ENCODE measurements at regions not wholly inside any gene's neighbourhood (a gene's known extent, or its start where the extent isn't known, plus 50 kb on each side); places are given as distances from the start of the nearest gene placed in this dataset.

DNA sequence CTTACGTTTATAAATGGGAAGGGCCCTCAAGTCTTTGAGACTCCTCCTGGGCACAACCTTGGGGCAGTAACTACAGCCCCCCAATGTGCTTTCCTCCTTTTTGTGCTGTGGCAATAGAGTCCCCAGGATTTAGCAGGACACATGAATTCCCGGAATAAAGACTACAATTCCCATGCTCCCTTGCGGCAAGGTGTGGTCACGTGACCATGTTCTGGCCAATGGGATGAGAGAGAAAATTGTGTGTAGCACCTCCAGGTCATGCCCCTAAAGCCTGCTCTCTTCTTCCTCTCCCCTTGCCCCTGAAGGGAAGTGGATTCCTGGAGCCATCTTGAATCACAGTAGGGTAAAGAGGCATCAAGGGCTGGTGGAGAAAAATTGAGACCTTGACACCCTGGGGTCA is 295.1 kb upstream of the SFSWAP start (continued):
- TF ChIP-seq, protein P1, sequence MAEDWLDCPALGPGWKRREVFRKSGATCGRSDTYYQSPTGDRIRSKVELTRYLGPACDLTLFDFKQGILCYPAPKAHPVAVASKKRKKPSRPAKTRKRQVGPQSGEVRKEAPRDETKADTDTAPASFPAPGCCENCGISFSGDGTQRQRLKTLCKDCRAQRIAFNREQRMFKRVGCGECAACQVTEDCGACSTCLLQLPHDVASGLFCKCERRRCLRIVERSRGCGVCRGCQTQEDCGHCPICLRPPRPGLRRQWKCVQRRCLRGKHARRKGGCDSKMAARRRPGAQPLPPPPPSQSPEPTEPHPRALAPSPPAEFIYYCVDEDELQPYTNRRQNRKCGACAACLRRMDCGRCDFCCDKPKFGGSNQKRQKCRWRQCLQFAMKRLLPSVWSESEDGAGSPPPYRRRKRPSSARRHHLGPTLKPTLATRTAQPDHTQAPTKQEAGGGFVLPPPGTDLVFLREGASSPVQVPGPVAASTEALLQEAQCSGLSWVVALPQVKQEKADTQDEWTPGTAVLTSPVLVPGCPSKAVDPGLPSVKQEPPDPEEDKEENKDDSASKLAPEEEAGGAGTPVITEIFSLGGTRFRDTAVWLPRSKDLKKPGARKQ (CRISPR knock-in tag; IDR thresholded peaks at IDR 0.05), result no peak
- TF ChIP-seq ZNF699 (CRISPR knock-in tag; IDR thresholded peaks at IDR 0.05; ENCODE audit: insufficient replicate concordance) (no peak), NFYB (IDR thresholded peaks at IDR 0.05; ENCODE audit: extremely low read depth, insufficient read length) (peak; percentile 99), NFE2 (IDR thresholded peaks at IDR 0.05; ENCODE audit: low read depth) (no peak), FOS (IDR thresholded peaks at IDR 0.05; ENCODE audit: extremely low read depth, insufficient read length) (peak; percentile 83), MBD2 (IDR thresholded peaks at IDR 0.05; ENCODE audit: borderline replicate concordance, low read depth) (0 out of 2 replicates have a peak, but pooled peaks have one; percentile 64), CHD2 (IDR thresholded peaks at IDR 0.05; ENCODE audit: low read depth, low read length) (no peak), ZNF707 (CRISPR knock-in tag; conservative IDR thresholded peaks at IDR 0.05) (no peak), RAD51 (IDR thresholded peaks at IDR 0.05; ENCODE audit: borderline replicate concordance, low read depth) (peak; percentile 99), NR2C1 (IDR thresholded peaks at IDR 0.05) (peak; percentile 86), NR2C1 (tag; IDR thresholded peaks at IDR 0.05) (peak; percentile 93), FOXJ2 (tag; IDR thresholded peaks at IDR 0.05) (no peak), DIDO1 (tag; IDR thresholded peaks at IDR 0.05; ENCODE audit: low read depth) (peak; percentile 43; the same call in 1 of the 2 replicates)
- TF ChIP-seq, protein P2, sequence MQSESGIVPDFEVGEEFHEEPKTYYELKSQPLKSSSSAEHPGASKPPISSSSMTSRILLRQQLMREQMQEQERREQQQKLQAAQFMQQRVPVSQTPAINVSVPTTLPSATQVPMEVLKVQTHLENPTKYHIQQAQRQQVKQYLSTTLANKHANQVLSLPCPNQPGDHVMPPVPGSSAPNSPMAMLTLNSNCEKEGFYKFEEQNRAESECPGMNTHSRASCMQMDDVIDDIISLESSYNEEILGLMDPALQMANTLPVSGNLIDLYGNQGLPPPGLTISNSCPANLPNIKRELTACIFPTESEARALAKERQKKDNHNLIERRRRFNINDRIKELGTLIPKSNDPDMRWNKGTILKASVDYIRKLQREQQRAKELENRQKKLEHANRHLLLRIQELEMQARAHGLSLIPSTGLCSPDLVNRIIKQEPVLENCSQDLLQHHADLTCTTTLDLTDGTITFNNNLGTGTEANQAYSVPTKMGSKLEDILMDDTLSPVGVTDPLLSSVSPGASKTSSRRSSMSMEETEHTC (IDR thresholded peaks at IDR 0.05), result peak; percentile 66; the same call in 1 of the 2 replicates
- TF ChIP-seq, protein P3, sequence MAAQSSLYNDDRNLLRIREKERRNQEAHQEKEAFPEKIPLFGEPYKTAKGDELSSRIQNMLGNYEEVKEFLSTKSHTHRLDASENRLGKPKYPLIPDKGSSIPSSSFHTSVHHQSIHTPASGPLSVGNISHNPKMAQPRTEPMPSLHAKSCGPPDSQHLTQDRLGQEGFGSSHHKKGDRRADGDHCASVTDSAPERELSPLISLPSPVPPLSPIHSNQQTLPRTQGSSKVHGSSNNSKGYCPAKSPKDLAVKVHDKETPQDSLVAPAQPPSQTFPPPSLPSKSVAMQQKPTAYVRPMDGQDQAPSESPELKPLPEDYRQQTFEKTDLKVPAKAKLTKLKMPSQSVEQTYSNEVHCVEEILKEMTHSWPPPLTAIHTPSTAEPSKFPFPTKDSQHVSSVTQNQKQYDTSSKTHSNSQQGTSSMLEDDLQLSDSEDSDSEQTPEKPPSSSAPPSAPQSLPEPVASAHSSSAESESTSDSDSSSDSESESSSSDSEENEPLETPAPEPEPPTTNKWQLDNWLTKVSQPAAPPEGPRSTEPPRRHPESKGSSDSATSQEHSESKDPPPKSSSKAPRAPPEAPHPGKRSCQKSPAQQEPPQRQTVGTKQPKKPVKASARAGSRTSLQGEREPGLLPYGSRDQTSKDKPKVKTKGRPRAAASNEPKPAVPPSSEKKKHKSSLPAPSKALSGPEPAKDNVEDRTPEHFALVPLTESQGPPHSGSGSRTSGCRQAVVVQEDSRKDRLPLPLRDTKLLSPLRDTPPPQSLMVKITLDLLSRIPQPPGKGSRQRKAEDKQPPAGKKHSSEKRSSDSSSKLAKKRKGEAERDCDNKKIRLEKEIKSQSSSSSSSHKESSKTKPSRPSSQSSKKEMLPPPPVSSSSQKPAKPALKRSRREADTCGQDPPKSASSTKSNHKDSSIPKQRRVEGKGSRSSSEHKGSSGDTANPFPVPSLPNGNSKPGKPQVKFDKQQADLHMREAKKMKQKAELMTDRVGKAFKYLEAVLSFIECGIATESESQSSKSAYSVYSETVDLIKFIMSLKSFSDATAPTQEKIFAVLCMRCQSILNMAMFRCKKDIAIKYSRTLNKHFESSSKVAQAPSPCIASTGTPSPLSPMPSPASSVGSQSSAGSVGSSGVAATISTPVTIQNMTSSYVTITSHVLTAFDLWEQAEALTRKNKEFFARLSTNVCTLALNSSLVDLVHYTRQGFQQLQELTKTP (IDR thresholded peaks at IDR 0.05; ENCODE audit: low read depth in 1 of 2, partially characterized antibody in 2 of 2), result peak; percentile 34 to 78
- TF ChIP-seq, protein P4, sequence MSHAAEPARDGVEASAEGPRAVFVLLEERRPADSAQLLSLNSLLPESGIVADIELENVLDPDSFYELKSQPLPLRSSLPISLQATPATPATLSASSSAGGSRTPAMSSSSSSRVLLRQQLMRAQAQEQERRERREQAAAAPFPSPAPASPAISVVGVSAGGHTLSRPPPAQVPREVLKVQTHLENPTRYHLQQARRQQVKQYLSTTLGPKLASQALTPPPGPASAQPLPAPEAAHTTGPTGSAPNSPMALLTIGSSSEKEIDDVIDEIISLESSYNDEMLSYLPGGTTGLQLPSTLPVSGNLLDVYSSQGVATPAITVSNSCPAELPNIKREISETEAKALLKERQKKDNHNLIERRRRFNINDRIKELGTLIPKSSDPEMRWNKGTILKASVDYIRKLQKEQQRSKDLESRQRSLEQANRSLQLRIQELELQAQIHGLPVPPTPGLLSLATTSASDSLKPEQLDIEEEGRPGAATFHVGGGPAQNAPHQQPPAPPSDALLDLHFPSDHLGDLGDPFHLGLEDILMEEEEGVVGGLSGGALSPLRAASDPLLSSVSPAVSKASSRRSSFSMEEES (CRISPR knock-in tag; IDR thresholded peaks at IDR 0.05), result peak; percentile 99
- TF ChIP-seq, protein P5, sequence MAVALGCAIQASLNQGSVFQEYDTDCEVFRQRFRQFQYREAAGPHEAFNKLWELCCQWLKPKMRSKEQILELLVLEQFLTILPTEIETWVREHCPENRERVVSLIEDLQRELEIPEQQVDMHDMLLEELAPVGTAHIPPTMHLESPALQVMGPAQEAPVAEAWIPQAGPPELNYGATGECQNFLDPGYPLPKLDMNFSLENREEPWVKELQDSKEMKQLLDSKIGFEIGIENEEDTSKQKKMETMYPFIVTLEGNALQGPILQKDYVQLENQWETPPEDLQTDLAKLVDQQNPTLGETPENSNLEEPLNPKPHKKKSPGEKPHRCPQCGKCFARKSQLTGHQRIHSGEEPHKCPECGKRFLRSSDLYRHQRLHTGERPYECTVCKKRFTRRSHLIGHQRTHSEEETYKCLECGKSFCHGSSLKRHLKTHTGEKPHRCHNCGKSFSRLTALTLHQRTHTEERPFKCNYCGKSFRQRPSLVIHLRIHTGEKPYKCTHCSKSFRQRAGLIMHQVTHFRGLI (CRISPR knock-in tag; IDR thresholded peaks at IDR 0.05), result no peak
